ENCODE measurements at regions not wholly inside any gene's neighbourhood (a gene's known extent, or its start where the extent isn't known, plus 50 kb on each side); places are given as distances from the start of the nearest gene placed in this dataset.

DNA sequence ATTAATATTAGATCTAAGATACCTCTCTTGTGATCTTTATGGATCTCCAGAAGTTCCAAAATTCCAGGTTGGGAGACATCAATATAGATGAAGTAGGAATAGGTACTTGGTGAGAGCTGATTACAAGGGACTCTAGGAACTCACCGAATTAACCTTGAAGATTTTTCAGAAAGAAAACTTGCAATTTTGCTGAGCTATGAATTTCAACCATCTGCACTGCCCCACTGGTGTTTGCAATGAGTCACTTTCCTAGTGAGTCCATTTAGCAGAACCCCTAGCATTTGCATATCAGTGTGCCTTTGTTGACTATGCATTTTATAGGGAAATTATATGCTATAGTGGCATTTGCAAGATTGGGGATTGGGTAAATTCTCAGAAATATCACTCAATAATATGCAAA, 122.0 kb downstream of the CTNND1 start:
- Histone ChIP-seq H3K9me3 (ENCODE audit: control insufficient read depth, low read depth, low read length) (no peaks in the 10 kb centered on the region), H3K4me1 (ENCODE audit: insufficient read depth, low read length) (no peaks in the 10 kb centered on the region), H3K4me2 (ENCODE audit: insufficient read depth, insufficient read length, low read length) (no peak overlapping the region), H3K79me1 (ENCODE audit: insufficient read depth, low read depth, low read length, poor library complexity, severe bottlenecking) (no peaks in the 10 kb centered on the region), H3K27me3 (ENCODE audit: insufficient read depth, low read length) (no peaks in the 10 kb centered on the region), H2BK12ac (ENCODE audit: insufficient read length, low read depth, low read length) (no peak overlapping the region), H3K18ac (ENCODE audit: insufficient read length, low read depth, low read length) (no peak overlapping the region), H4K8ac (replicated peaks; ENCODE audit: insufficient read length, low read depth, low read length) (no peak overlapping the region), H2BK120ac (ENCODE audit: low read depth, low read length, poor library complexity, severe bottlenecking) (no peak overlapping the region), H3K27ac (ENCODE audit: insufficient read length, low read depth, low read length) (no peak overlapping the region), H3K14ac (ENCODE audit: insufficient read depth, low read length) (no peak overlapping the region), H4K5ac (ENCODE audit: insufficient read length, low read depth, low read length) (no peak overlapping the region), H2AK5ac (ENCODE audit: insufficient read length, low read length) (no peak overlapping the region), H2BK15ac (ENCODE audit: low read depth, low read length) (no peak overlapping the region), H4K20me1 (ENCODE audit: control insufficient read depth, insufficient read depth, insufficient read length) (no peaks in the 10 kb centered on the region), H2AFZ (ENCODE audit: low read length) (no peak overlapping the region), H2BK5ac (ENCODE audit: insufficient read length, low read length) (no peak overlapping the region), H3T11ph (ENCODE audit: low read length) (no peak overlapping the region), H3K4ac (ENCODE audit: low read depth, low read length) (no peak overlapping the region), H3K23ac (ENCODE audit: insufficient read length, low read depth, low read length) (no peak overlapping the region), H3K23me2 (ENCODE audit: insufficient read length, low read depth, low read length, poor library complexity, severe bottlenecking) (no peaks in the 10 kb centered on the region), H3K9ac (ENCODE audit: extremely low read depth, insufficient read length, low read length) (no peak overlapping the region), H3K79me2 (ENCODE audit: insufficient read depth, low read length) (no peaks in the 10 kb centered on the region), H3K56ac (ENCODE audit: insufficient read length, low read depth, low read length) (no peak overlapping the region), H4K91ac (ENCODE audit: insufficient read length, low read depth, low read length) (no peak overlapping the region), H2BK20ac (ENCODE audit: low read depth, low read length, poor library complexity, severe bottlenecking) (no peak overlapping the region)
- H3K4me3 Mint-ChIP-seq = no peak overlapping the region
- H3K4me1 Mint-ChIP-seq = peaks cover 0 to 4% of the 10 kb centered on the region in 2 experiments; a peak in 1 of 4 replicates
- no peaks in the 10 kb centered on the region for H3K36me3 Mint-ChIP-seq (ENCODE audit: insufficient read depth in 1 of 3, low read depth in 3 of 3)
- TF ChIP-seq, protein P1, sequence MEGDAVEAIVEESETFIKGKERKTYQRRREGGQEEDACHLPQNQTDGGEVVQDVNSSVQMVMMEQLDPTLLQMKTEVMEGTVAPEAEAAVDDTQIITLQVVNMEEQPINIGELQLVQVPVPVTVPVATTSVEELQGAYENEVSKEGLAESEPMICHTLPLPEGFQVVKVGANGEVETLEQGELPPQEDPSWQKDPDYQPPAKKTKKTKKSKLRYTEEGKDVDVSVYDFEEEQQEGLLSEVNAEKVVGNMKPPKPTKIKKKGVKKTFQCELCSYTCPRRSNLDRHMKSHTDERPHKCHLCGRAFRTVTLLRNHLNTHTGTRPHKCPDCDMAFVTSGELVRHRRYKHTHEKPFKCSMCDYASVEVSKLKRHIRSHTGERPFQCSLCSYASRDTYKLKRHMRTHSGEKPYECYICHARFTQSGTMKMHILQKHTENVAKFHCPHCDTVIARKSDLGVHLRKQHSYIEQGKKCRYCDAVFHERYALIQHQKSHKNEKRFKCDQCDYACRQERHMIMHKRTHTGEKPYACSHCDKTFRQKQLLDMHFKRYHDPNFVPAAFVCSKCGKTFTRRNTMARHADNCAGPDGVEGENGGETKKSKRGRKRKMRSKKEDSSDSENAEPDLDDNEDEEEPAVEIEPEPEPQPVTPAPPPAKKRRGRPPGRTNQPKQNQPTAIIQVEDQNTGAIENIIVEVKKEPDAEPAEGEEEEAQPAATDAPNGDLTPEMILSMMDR (conservative IDR thresholded peaks at IDR 0.05) = no peak
- no CpG with 5 or more reads among the region's 1 CpG for WGBS (ENCODE audit: extremely low coverage, insufficient read length, low lambda C conversion rate)
- H3K9me3 Mint-ChIP-seq = no peaks in the 10 kb centered on the region; a peak in 1 of 5 replicates
- no peak for DNase-seq
- no peaks in the 10 kb centered on the region for H3K27me3 Mint-ChIP-seq (ENCODE audit: low read depth)
- H3K27ac Mint-ChIP-seq = no peak overlapping the region

Measured in H9 (cell line).